HepG2 (cell line): ENCODE measurements at regions not wholly inside any gene's neighbourhood (a gene's known extent, or its start where the extent isn't known, plus 50 kb on each side); places are given as distances from the start of the nearest gene placed in this dataset.

Experiments
- ETV6 ChIP-seq: sonication (generic); formaldehyde crosslinking; conservative IDR thresholded peaks from 2 replicates; pipeline ENCODE4 v1.4.0; 2020; ENCODE audit warnings: missing genetic modification reagents
- FOXK1 ChIP-seq: sonication (generic); formaldehyde crosslinking; IDR thresholded peaks from 2 replicates; pipeline ENCODE4 v1.4.0; 2020; ENCODE audit warnings: low read depth, missing genetic modification reagents, borderline replicate concordance
- GABPA ChIP-seq, 2 experiments: IDR thresholded peaks; 2 replicates each; pipeline ENCODE4 v1.6.1; 2011 to 2016; ENCODE audit warnings: low read depth in 2 of 2, low read length in 1 of 2, missing biosample characterization in 1 of 2, missing genetic modification characterization in 1 of 2
- GMEB1 ChIP-seq: sonication (generic); formaldehyde crosslinking; IDR thresholded peaks from 2 replicates; pipeline ENCODE4 v1.5.1; 2020; ENCODE audit warnings: missing genetic modification reagents, mild to moderate bottlenecking, borderline replicate concordance
- HMGXB4 ChIP-seq, 2 experiments: sonication (generic) in 1 of 2; formaldehyde crosslinking in 1 of 2; IDR thresholded peaks; 2 replicates each; pipeline versions ENCODE4 v1.4.0 to v1.6.1; 2018 to 2020; ENCODE audit warnings: missing genetic modification reagents in 2 of 2, borderline replicate concordance in 1 of 2, low read depth in 1 of 2, mild to moderate bottlenecking in 1 of 2, missing biosample characterization in 1 of 2
- MXI1 ChIP-seq: IDR thresholded peaks from 3 replicates; pipeline ENCODE4 v1.6.1; 2012; ENCODE audit warnings: low read depth, low read length, inconsistent platforms, borderline replicate concordance
- NFIB ChIP-seq: sonication (generic); formaldehyde crosslinking; IDR thresholded peaks from 2 replicates; pipeline ENCODE4 v1.9.0; 2021; ENCODE audit warnings: missing genetic modification reagents, mild to moderate bottlenecking, borderline replicate concordance
- NFYB ChIP-seq: sonication (generic); formaldehyde crosslinking; IDR thresholded peaks from 2 replicates; pipeline ENCODE4 v1.4.0; 2020; ENCODE audit warnings: missing genetic modification reagents
- PCBP2 ChIP-seq: fragments of 200-400 bp; formaldehyde crosslinking; optimal IDR thresholded peaks from 2 replicates; pipeline ENCODE3; 2018; ENCODE audit warnings: low read length, low read depth; ENCODE audit not compliant: poor library complexity, severe bottlenecking
- POLR2AphosphoS5 ChIP-seq: IDR thresholded peaks from 2 replicates; pipeline ENCODE4 v1.6.1; 2012; ENCODE audit warnings: low read depth, low read length
- RBFOX2 ChIP-seq: fragments of 200-400 bp; formaldehyde crosslinking; IDR thresholded peaks from 2 replicates; pipeline ENCODE4 v1.6.1; 2017; ENCODE audit warnings: low read depth, mild to moderate bottlenecking, low read length
- SRSF1 ChIP-seq: fragments of 200-400 bp; formaldehyde crosslinking; optimal IDR thresholded peaks from 2 replicates; pipeline ENCODE3; 2017; ENCODE audit warnings: mild to moderate bottlenecking, low read depth, low read length, moderate library complexity
- ZBTB7A ChIP-seq: sonication (generic); formaldehyde crosslinking; IDR thresholded peaks from 2 replicates; pipeline ENCODE4 v1.8.0; 2022; ENCODE audit warnings: mild to moderate bottlenecking, missing genetic modification reagents
- ZBTB7B ChIP-seq: sonication (generic); formaldehyde crosslinking; IDR thresholded peaks from 2 replicates; pipeline ENCODE4 v1.4.0; 2020; ENCODE audit warnings: missing genetic modification reagents
- ZFP37 ChIP-seq: sonication (generic); formaldehyde crosslinking; IDR thresholded peaks from 2 replicates; pipeline ENCODE4 v1.4.0; 2020; ENCODE audit warnings: missing genetic modification reagents, borderline replicate concordance
- ZNF101 ChIP-seq: sonication (generic); formaldehyde crosslinking; IDR thresholded peaks from 2 replicates; pipeline ENCODE4 v1.4.0; 2020; ENCODE audit warnings: mild to moderate bottlenecking, low read depth, missing genetic modification reagents, borderline replicate concordance
- ZNF503 ChIP-seq: sonication (generic); formaldehyde crosslinking; IDR thresholded peaks from 2 replicates; pipeline ENCODE4 v1.4.0; 2020; ENCODE audit warnings: missing genetic modification reagents
- ZNF546 ChIP-seq: sonication (generic); formaldehyde crosslinking; conservative IDR thresholded peaks from 2 replicates; pipeline ENCODE4 v1.8.1; 2023; ENCODE audit warnings: mild to moderate bottlenecking, missing genetic modification reagents
- ZSCAN25 ChIP-seq: sonication (generic); formaldehyde crosslinking; IDR thresholded peaks from 2 replicates; pipeline ENCODE4 v1.8.0; 2022; ENCODE audit warnings: mild to moderate bottlenecking, missing genetic modification reagents
- TF ChIP-seq, protein P1 (sequence below): sonication (generic); formaldehyde crosslinking; IDR thresholded peaks from 2 replicates; pipeline ENCODE4 v1.5.0; 2020; ENCODE audit warnings: mild to moderate bottlenecking, missing genetic modification reagents, borderline replicate concordance

DNA sequence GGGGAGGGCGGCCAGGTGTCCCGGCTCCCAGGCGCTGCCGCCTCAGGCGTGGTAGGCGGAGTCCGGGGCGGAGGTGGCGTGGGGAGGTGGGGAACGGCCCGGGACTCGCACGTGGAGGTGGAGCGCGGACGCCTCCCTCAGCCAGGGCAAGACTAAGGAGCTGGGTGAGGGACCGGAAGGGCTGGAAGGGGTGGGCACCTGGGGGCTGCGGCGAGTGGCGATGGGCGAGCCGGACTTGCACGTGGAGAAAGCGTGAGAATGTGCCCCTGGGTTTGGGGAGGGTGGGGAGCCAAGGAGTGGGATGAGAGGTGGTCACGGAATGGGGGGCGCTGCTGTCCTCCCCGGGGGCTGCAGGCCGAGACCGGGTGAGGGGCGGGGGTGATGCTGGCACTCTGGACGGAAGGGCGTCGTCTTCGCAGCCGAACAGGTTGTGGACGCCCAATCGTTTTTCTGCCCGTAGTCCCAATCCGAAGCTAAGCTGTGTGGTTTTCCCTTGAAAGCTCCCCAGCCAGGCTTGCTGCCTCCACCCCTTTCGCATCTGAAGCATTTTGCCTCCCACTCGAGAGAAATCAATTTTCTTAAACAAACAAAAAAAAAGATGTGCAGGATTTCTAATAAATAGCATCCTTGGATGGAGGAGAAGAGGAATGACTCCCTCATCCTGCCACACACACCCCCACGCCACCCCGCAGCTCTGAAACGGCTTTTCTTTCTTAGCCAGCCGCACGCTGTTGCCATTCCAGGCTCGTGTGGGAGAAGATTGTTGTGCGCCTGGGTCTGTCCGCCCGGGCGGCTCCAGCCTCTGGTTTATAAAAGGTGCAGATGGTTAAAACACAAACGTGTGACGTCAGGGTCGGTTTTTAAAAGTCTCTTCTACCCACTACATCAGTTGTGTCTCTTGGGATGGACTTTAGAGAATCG is 62.5 kb upstream of the ANKRD28 start (continued):
- TF ChIP-seq ZBTB7A (CRISPR knock-in tag) (peak; percentile 85; the same call in 1 of the 2 replicates), ZNF503 (CRISPR knock-in tag) (no peak), GABPA (IDR thresholded peaks at IDR 0.05; ENCODE audit: low read depth, low read length) (no peak; the same call in 1 of the 2 replicates), GABPA (CRISPR knock-in tag; IDR thresholded peaks at IDR 0.05; ENCODE audit: low read depth) (peak; percentile 66; the same call in 1 of the 2 replicates), ZNF101 (CRISPR knock-in tag) (no peak), PCBP2 (no peak), ZFP37 (CRISPR knock-in tag) (no peak), NFIB (CRISPR knock-in tag) (no peak), NFYB (CRISPR knock-in tag) (peak; percentile 33; the same call in 1 of the 2 replicates), ZNF546 (CRISPR knock-in tag) (0 out of 2 replicates have a peak, but pooled peaks have one; percentile 41), SRSF1 (peak; percentile 87), ETV6 (CRISPR knock-in tag) (no peak), GMEB1 (CRISPR knock-in tag) (peak; percentile 25; the same call in 1 of the 2 replicates), MXI1 (peak; percentile 59; the same call in 2 of the 3 replicates), RBFOX2 (peak; percentile 69), ZSCAN25 (CRISPR knock-in tag) (peak; percentile 68; the same call in 1 of the 2 replicates), POLR2AphosphoS5 (0 out of 2 replicates have a peak, but pooled peaks have one; percentile 8), ZBTB7B (CRISPR knock-in tag) (peak; percentile 79), HMGXB4 (CRISPR knock-in tag; IDR thresholded peaks at IDR 0.05; ENCODE audit: borderline replicate concordance in 1 of 2, low read depth in 1 of 2) (peak in 1 of 2 experiments; percentile 76; a peak in 1 of 4 replicates), FOXK1 (CRISPR knock-in tag) (no peak)
- TF ChIP-seq, protein P1, sequence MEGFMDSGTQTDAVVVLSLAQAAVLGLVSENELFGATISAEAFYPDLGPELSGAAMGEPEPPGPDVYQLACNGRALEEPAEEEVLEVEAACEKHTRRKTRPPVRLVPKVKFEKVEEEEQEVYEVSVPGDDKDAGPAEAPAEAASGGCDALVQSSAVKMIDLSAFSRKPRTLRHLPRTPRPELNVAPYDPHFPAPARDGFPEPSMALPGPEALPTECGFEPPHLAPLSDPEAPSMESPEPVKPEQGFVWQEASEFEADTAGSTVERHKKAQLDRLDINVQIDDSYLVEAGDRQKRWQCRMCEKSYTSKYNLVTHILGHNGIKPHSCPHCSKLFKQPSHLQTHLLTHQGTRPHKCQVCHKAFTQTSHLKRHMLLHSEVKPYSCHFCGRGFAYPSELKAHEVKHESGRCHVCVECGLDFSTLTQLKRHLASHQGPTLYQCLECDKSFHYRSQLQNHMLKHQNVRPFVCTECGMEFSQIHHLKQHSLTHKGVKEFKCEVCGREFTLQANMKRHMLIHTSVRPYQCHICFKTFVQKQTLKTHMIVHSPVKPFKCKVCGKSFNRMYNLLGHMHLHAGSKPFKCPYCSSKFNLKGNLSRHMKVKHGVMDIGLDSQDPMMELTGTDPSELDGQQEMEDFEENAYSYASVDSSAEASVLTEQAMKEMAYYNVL (CRISPR knock-in tag): no peak
